ENCODE measurements at regions not wholly inside any gene's neighbourhood (a gene's known extent, or its start where the extent isn't known, plus 50 kb on each side); places are given as distances from the start of the nearest gene placed in this dataset.

DNA sequence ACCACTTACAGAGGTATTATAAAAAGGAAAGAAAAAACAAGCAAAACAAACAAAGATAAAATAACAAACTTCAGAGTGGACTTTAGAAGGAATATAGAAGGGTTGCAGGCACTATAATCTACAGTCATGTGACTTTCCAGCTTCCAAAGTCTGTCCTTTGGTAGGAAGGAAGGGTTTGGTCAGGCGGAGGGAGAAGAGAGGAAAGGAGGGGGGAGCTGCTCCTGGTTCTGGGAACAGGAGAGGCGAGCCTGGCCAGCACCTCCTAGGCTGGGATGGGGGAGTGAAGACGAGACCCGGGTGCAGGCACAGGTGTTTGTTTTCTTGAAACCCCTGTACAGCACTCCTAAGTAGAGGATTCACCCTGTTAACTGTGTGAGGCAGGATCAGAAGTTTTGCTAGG, 53.8 kb upstream of the GATA6 start:
- Mint-ChIP-seq H3K27ac (no peak overlapping the region), H3K9me3 (peaks cover 2 to 5% (median 3%) of the 10 kb centered on the region in 3 donors), H3K27me3 (no peaks in the 10 kb centered on the region), H3K36me3 (no peaks in the 10 kb centered on the region), H3K4me3 (no peak overlapping the region), H3K4me1 (no peaks in the 10 kb centered on the region)
